Stomach (tissue), 8 donors: ENCODE measurements at regions not wholly inside any gene's neighbourhood (a gene's known extent, or its start where the extent isn't known, plus 50 kb on each side); places are given as distances from the start of the nearest gene placed in this dataset.
A peak's percentile ranks its signal among the peaks of the same experiment; 100 is the strongest.
"Not testable (repeated sequence)": the region's sequence is repeated elsewhere in the genome, so short reads cannot be mapped to it uniquely, and the experiment has no call there.

Experiments used
- DNase-seq, 2 donors: peaks; one replicate each; pipeline versions ENCODE4 v3.0.0 to v3.0.0-alpha.2; 2013 to 2019
- H3K27ac ChIP-seq, 5 donors: fragments of 200-600 bp in 4 of 5; sonication (generic) in 4 of 5; one replicate each; pipeline ENCODE4 v1.5.1; 2013 to 2019; ENCODE audit warnings: mild to moderate bottlenecking in 1 of 5, moderate library complexity in 1 of 5
- H3K27me3 ChIP-seq, 3 donors: fragments of 200-600 bp; sonication (generic); one replicate each; pipeline ENCODE4 v1.5.1; 2017 to 2019; ENCODE audit warnings: mixed run types in 1 of 3
- H3K36me3 ChIP-seq, 4 donors: fragments of 200-600 bp; sonication (generic); 1 replicate in 3 of 4; 2 replicates in 1 of 4; pipeline ENCODE4 v1.5.1; 2016 to 2019
- H3K4me1 ChIP-seq, 4 donors: fragments of 200-600 bp; sonication (generic); one replicate each; pipeline ENCODE4 v1.5.1; 2016 to 2019
- H3K4me3 ChIP-seq, 4 donors: fragments of 200-600 bp; sonication (generic) in 3 of 4; one replicate each; pipeline ENCODE4 v1.5.1; 2016 to 2019; ENCODE audit warnings: mild to moderate bottlenecking in 1 of 4
- H3K9me3 ChIP-seq, 4 donors: fragments of 200-600 bp; sonication (generic); one replicate each; pipeline ENCODE4 v1.5.1; 2016 to 2019
- CTCF ChIP-seq, 7 experiments: fragments of 450-650 bp in 4 of 7; fragments of 200-600 bp in 3 of 7; sonication (generic) in 3 of 7; IDR thresholded peaks; one replicate each; pipeline ENCODE4 v1.5.1; 2016 to 2019; ENCODE audit warnings: antibody characterized with exemption in 7 of 7, control low read depth in 2 of 7, mild to moderate bottlenecking in 1 of 7
- EP300 ChIP-seq: sonication (generic); formaldehyde crosslinking; IDR thresholded peaks from one replicate; pipeline ENCODE4 v1.6.1; 2017; ENCODE audit warnings: antibody characterized with exemption
- POLR2A ChIP-seq, 4 donors: fragments of 450-650 bp; IDR thresholded peaks; one replicate each; pipeline ENCODE4 v1.6.1; 2016; ENCODE audit warnings: antibody characterized with exemption in 4 of 4, control low read depth in 2 of 4, mild to moderate bottlenecking in 1 of 4, moderate library complexity in 1 of 4
- POLR2AphosphoS5 ChIP-seq, 3 donors: sonication (generic); formaldehyde crosslinking; IDR thresholded peaks; one replicate each; pipeline ENCODE4 v1.6.1; 2016; ENCODE audit warnings: antibody characterized with exemption in 3 of 3
- WGBS, 5 donors: extraction: QIAGEN DNeasy Blood & Tissue Kit in 3 of 5; methylation state at CpG; one replicate each; pipeline versions ENCODE4 v1.1.5 to v1.1.7; 2013 to 2018; 5-methylcytosine and 5-hydroxymethylcytosine counted together
- intact Hi-C: fragments of 100-400 bp; cut with DNase I; formaldehyde crosslinking; loops from one replicate; pipeline ENCODE4 v1.15.1; 2023; ENCODE audit warnings: low total_unique reads
- donor health status: healthy with polysubstance abuse.
- donor health status: Bipolar disorder and iron deficiency.
- donor health status: healthy.

GRCh38 chr2:208595386-208596275, 189.0 kb downstream of the PTH2R start:
- intact Hi-C loops = no loop called here
- H3K27me3 ChIP-seq = no peaks in the 10 kb centered on the region
- no peak overlapping the region for H3K27ac ChIP-seq
- peak in 1 of 2 donors; percentile 13 for DNase-seq
- peaks cover 0 to 14% (median 7%) of the 10 kb centered on the region in 4 donors for H3K9me3 ChIP-seq
- 56 to 73% (median 66%) methylated on average over 3 of the region's 3 CpGs for WGBS, 5 donors
- no peaks in the 10 kb centered on the region for H3K36me3 ChIP-seq
- no peak overlapping the region for H3K4me3 ChIP-seq
- TF ChIP-seq POLR2AphosphoS5 (IDR thresholded peaks at IDR 0.05) = no peak
- TF ChIP-seq CTCF (IDR thresholded peaks at IDR 0.05) = no peak
- TF ChIP-seq POLR2A (IDR thresholded peaks at IDR 0.05) = no peak
- TF ChIP-seq EP300 = no peak
- no peaks in the 10 kb centered on the region for H3K4me1 ChIP-seq

- H3K27ac ChIP-seq = no peak overlapping the region
- 71 to 78% (median 75%) methylated on average over 4 of the region's 4 CpGs for WGBS, 5 donors
- H3K4me1 ChIP-seq = no peaks in the 10 kb centered on the region
- intact Hi-C loops = no loop called here
- no peaks in the 10 kb centered on the region for H3K27me3 ChIP-seq
- H3K9me3 ChIP-seq = no peaks in the 10 kb centered on the region
- H3K36me3 ChIP-seq = no peaks in the 10 kb centered on the region
- no peak for TF ChIP-seq POLR2AphosphoS5 (IDR thresholded peaks at IDR 0.05)
- no peak for TF ChIP-seq POLR2A (IDR thresholded peaks at IDR 0.05)
- no peak for TF ChIP-seq EP300
- no peak for TF ChIP-seq CTCF (IDR thresholded peaks at IDR 0.05)
- H3K4me3 ChIP-seq = no peak overlapping the region
- no peak for DNase-seq
These were observed 201.1 kb downstream of the PTH2R start for GRCh38 chr2:208607694-208608093.

DNA sequence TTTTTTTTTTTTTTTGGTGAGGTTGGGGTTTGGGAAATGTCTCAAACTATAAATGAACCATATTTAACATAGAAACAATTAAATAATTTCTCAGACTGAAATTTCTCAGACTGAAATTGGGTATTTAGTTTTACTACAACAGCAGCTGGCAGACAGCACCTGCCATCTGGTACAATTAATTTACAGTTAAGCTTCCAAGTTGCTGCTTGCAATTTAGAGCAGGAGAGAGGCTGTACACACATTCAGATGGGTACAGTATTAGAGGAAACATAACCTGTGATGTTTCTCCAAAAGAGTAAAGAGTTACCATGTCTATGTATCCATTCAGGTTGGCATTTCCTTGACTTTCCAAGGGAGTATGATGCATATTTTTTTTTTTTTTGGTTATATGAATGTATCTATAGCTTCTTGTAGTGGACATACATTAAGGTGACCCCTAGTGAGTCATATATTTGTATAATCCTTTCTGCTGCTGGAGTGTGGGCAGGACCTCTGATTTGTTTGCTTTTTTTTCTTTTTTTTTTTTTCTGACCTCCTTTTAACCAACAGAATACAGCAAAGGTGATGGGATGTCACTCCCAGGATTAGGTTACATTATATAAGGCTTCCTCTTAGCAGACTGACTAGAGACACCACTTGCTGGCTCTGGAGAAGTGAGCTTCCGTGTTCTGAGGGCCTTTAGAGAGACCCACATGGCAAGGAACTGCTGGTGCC, 201.7 kb downstream of the PTH2R start:
- intact Hi-C loops = no loop called here
- Histone ChIP-seq H3K4me1 (no peaks in the 10 kb centered on the region), H3K27me3 (no peaks in the 10 kb centered on the region), H3K9me3 (no peaks in the 10 kb centered on the region), H3K27ac (no peak overlapping the region), H3K36me3 (no peaks in the 10 kb centered on the region), H3K4me3 (no peak overlapping the region)
- 65 to 82% (median 75%) methylated on average over 1 of the region's 1 CpG for WGBS, 5 donors
- no peak for DNase-seq
- TF ChIP-seq POLR2AphosphoS5 (IDR thresholded peaks at IDR 0.05) (no peak), EP300 (no peak), CTCF (IDR thresholded peaks at IDR 0.05) (no peak), POLR2A (IDR thresholded peaks at IDR 0.05) (no peak)

- Histone ChIP-seq H3K27me3 (no peaks in the 10 kb centered on the region), H3K4me3 (no peak overlapping the region), H3K27ac (no peak overlapping the region), H3K36me3 (no peaks in the 10 kb centered on the region), H3K4me1 (no peaks in the 10 kb centered on the region), H3K9me3 (no peaks in the 10 kb centered on the region)
- no peak for TF ChIP-seq POLR2AphosphoS5 (IDR thresholded peaks at IDR 0.05)
- no peak for TF ChIP-seq EP300
- TF ChIP-seq CTCF (IDR thresholded peaks at IDR 0.05) = no peak
- TF ChIP-seq POLR2A (IDR thresholded peaks at IDR 0.05) = no peak
- 56 to 74% (median 61%) methylated on average over 2 of the region's 2 CpGs for WGBS, 5 donors
- intact Hi-C loops = no loop called here
- no peak for DNase-seq
These were observed 202.7 kb downstream of the PTH2R start for GRCh38 chr2:208609166-208609804.

DNA sequence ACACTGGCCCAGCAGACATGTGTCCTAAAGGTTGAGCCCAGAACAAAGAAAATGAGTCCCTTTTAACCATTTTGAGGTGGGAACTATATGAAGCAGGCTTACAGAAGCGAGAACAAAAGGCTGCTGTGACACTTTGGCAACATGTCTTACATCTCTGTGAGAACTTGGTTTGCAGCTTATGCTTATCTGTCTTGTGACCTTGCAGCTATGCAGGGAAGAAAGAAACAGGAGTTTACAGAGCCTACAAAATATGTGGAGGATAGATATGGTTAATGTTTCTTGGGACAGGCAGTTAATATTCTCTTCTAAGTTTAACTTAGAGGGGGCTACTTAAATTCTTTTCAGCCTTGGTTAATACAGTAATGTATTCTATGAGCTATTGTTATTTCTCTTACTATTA, 209.1 kb downstream of the PTH2R start:
- H3K4me1 ChIP-seq, H3K27ac ChIP-seq, intact Hi-C loops, H3K27me3 ChIP-seq, H3K36me3 ChIP-seq, DNase-seq, H3K9me3 ChIP-seq, H3K4me3 ChIP-seq: not testable (repeated sequence)
- WGBS, 5 donors = 14 to 42% (median 38%) methylated on average over 1 of the region's 1 CpG
